ENCODE measurements at regions not wholly inside any gene's neighbourhood (a gene's known extent, or its start where the extent isn't known, plus 50 kb on each side); places are given as distances from the start of the nearest gene placed in this dataset.

DNA sequence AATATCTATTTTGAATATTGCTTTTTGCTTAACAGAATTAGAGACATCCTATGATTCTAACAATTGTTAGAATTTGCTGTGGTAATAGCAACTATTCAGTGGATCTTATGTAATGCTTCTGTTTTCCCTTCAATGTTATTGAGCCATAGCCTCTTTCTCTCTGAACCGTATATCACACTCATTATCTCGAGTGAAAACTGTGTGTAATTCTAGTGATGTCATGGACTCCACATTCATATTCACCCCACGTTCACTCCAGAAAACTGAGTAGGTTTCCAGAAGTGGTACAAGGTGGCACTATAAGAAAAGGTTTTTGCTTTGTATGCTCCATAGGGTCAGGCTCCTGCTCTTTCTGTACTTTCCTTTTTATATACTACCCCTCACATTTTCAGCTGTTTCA is 534.3 kb upstream of the PABPC4L start:
- H3K27ac Mint-ChIP-seq: no peak overlapping the region
- Histone ChIP-seq H3K4me2 (no peak overlapping the region), H3F3A (replicated peaks; ENCODE audit: low read depth) (no peaks in the 10 kb centered on the region), H3K27ac (ENCODE audit: low read depth) (no peak overlapping the region), H2AFZ (no peak overlapping the region; the same call in 1 of the 2 replicates), H3K79me2 (replicated peaks; ENCODE audit: insufficient read depth) (no peaks in the 10 kb centered on the region), H3K27me3 (ENCODE audit: insufficient read depth) (no peaks in the 10 kb centered on the region), H4K20me1 (replicated peaks; ENCODE audit: insufficient read depth) (no peaks in the 10 kb centered on the region), H3K9me2 (ENCODE audit: insufficient read depth) (peaks cover 3% of the 10 kb centered on the region; the same call in 1 of the 2 replicates), H3K4me3 (no peak overlapping the region), H3K4me1 (ENCODE audit: insufficient read depth) (no peaks in the 10 kb centered on the region), H3K36me3 (ENCODE audit: insufficient read depth) (no peaks in the 10 kb centered on the region)
- H3K36me3 Mint-ChIP-seq (ENCODE audit: low read depth): peaks cover 16% of the 10 kb centered on the region
- no peak for DNase-seq (ENCODE audit: low spot score)
- no peak overlapping the region for H3K4me3 Mint-ChIP-seq
- peaks cover 15% of the 10 kb centered on the region for H3K9me3 Mint-ChIP-seq
- H3K4me1 Mint-ChIP-seq: no peaks in the 10 kb centered on the region
- TF ChIP-seq ZNF114 (CRISPR knock-in tag; IDR thresholded peaks at IDR 0.05) (no peak), NANOG (IDR thresholded peaks at IDR 0.05; ENCODE audit: borderline replicate concordance) (no peak), ZNF331 (CRISPR knock-in tag; IDR thresholded peaks at IDR 0.05; ENCODE audit: low read depth) (no peak)
- no peak for ATAC-seq
- H3K27me3 Mint-ChIP-seq (ENCODE audit: insufficient read depth, low read depth, poor library complexity): no peaks in the 10 kb centered on the region

GRCh38 chr4:134727696-134728095 is 526.1 kb upstream of the PABPC4L start:
- no peaks in the 10 kb centered on the region for H4K20me1 ChIP-seq (replicated peaks; ENCODE audit: insufficient read depth)
- TF ChIP-seq, protein P1, sequence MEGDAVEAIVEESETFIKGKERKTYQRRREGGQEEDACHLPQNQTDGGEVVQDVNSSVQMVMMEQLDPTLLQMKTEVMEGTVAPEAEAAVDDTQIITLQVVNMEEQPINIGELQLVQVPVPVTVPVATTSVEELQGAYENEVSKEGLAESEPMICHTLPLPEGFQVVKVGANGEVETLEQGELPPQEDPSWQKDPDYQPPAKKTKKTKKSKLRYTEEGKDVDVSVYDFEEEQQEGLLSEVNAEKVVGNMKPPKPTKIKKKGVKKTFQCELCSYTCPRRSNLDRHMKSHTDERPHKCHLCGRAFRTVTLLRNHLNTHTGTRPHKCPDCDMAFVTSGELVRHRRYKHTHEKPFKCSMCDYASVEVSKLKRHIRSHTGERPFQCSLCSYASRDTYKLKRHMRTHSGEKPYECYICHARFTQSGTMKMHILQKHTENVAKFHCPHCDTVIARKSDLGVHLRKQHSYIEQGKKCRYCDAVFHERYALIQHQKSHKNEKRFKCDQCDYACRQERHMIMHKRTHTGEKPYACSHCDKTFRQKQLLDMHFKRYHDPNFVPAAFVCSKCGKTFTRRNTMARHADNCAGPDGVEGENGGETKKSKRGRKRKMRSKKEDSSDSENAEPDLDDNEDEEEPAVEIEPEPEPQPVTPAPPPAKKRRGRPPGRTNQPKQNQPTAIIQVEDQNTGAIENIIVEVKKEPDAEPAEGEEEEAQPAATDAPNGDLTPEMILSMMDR (conservative IDR thresholded peaks at IDR 0.05; ENCODE audit: low read depth in 2 of 2): no peak
- no peak for TF ChIP-seq ZNF114 (CRISPR knock-in tag; IDR thresholded peaks at IDR 0.05)
- no peak overlapping the region for H3K4me2 ChIP-seq
- no peak overlapping the region; the same call in 1 of the 2 replicates for H3K27ac Mint-ChIP-seq
- H3K9me2 ChIP-seq (ENCODE audit: insufficient read depth): no peaks in the 10 kb centered on the region
- no peak overlapping the region; the same call in 1 of the 2 replicates for H3K27ac ChIP-seq (ENCODE audit: low read depth)
- no peaks in the 10 kb centered on the region for H3F3A ChIP-seq (replicated peaks; ENCODE audit: low read depth)
- no peaks in the 10 kb centered on the region for H3K4me1 ChIP-seq (ENCODE audit: insufficient read depth)
- no peaks in the 10 kb centered on the region for H3K79me2 ChIP-seq (replicated peaks; ENCODE audit: insufficient read depth)
- no peak for DNase-seq (ENCODE audit: low spot score)
- no peaks in the 10 kb centered on the region for H3K27me3 Mint-ChIP-seq (ENCODE audit: insufficient read depth, low read depth, poor library complexity)
- peaks cover 9% of the 10 kb centered on the region; the same call in 2 of the 3 replicates for H3K36me3 Mint-ChIP-seq (ENCODE audit: low read depth)
- no peaks in the 10 kb centered on the region for H3K36me3 ChIP-seq (ENCODE audit: insufficient read depth)
- H3K4me1 Mint-ChIP-seq: no peaks in the 10 kb centered on the region
- no peak overlapping the region for H3K4me3 ChIP-seq
- H3K4me3 Mint-ChIP-seq: no peak overlapping the region
- ATAC-seq: no peak
- peak overlapping the region; percentile 86 for H2AFZ ChIP-seq
- no peaks in the 10 kb centered on the region for H3K27me3 ChIP-seq (ENCODE audit: insufficient read depth)
- peaks cover 9% of the 10 kb centered on the region for H3K9me3 Mint-ChIP-seq

GRCh38 chr4:134722306-134722705 is 520.7 kb upstream of the PABPC4L start:
- DNase-seq (ENCODE audit: low spot score) (no peak), ATAC-seq (no peak)
- no peaks in the 10 kb centered on the region for H3K9me3 Mint-ChIP-seq
- H4K20me1 ChIP-seq (replicated peaks; ENCODE audit: insufficient read depth): no peaks in the 10 kb centered on the region
- no peaks in the 10 kb centered on the region for H3K36me3 Mint-ChIP-seq (ENCODE audit: low read depth)
- H3K79me2 ChIP-seq (replicated peaks; ENCODE audit: insufficient read depth): no peaks in the 10 kb centered on the region
- H3K4me3 Mint-ChIP-seq: no peak overlapping the region
- no peaks in the 10 kb centered on the region for H3F3A ChIP-seq (replicated peaks; ENCODE audit: low read depth)
- H3K27ac ChIP-seq (ENCODE audit: low read depth): no peak overlapping the region
- no peaks in the 10 kb centered on the region for H3K4me1 Mint-ChIP-seq
- H3K9me2 ChIP-seq (ENCODE audit: insufficient read depth): no peaks in the 10 kb centered on the region
- H2AFZ ChIP-seq: no peak overlapping the region
- H3K27me3 Mint-ChIP-seq (ENCODE audit: insufficient read depth, low read depth, poor library complexity): no peaks in the 10 kb centered on the region
- no peak overlapping the region for H3K27ac Mint-ChIP-seq
- H3K36me3 ChIP-seq (ENCODE audit: insufficient read depth): no peaks in the 10 kb centered on the region
- H3K4me3 ChIP-seq: no peak overlapping the region
- H3K27me3 ChIP-seq (ENCODE audit: insufficient read depth): no peaks in the 10 kb centered on the region
- no peak overlapping the region for H3K4me2 ChIP-seq
- H3K4me1 ChIP-seq (ENCODE audit: insufficient read depth): no peaks in the 10 kb centered on the region
- TF ChIP-seq, protein P1 (conservative IDR thresholded peaks at IDR 0.05; ENCODE audit: low read depth in 2 of 2): no peak
- TF ChIP-seq EZH2 (IDR thresholded peaks at IDR 0.05; ENCODE audit: low read depth, unreplicated experiment): no peak
- TF ChIP-seq NANOG (IDR thresholded peaks at IDR 0.05; ENCODE audit: borderline replicate concordance): no peak
- TF ChIP-seq JUNB (IDR thresholded peaks at IDR 0.05; ENCODE audit: unreplicated experiment): no peak
- TF ChIP-seq REST (IDR thresholded peaks at IDR 0.05; ENCODE audit: unreplicated experiment): no peak
- no peak for TF ChIP-seq EZH2phosphoT487 (IDR thresholded peaks at IDR 0.05; ENCODE audit: unreplicated experiment)
- no peak for TF ChIP-seq STAT1 (IDR thresholded peaks at IDR 0.05; ENCODE audit: unreplicated experiment)
- TF ChIP-seq CREB1 (CRISPR knock-in tag; IDR thresholded peaks at IDR 0.05; ENCODE audit: low read depth): no peak
- TF ChIP-seq ZNF114 (CRISPR knock-in tag; IDR thresholded peaks at IDR 0.05): no peak
